HL-60 (cell line): ENCODE measurements at regions not wholly inside any gene's neighbourhood (a gene's known extent, or its start where the extent isn't known, plus 50 kb on each side); places are given as distances from the start of the nearest gene placed in this dataset.

Experiments
- POLR2AphosphoS5 ChIP-seq: IDR thresholded peaks from 2 replicates; pipeline ENCODE4 v1.6.1; 2012; ENCODE audit warnings: low read depth
- SPI1 ChIP-seq: IDR thresholded peaks from 2 replicates; pipeline ENCODE4 v1.6.1; 2012; ENCODE audit warnings: low read depth, mild to moderate bottlenecking, borderline replicate concordance
- TF ChIP-seq, protein P1 (sequence below): IDR thresholded peaks from one replicate; pipeline ENCODE4 v1.5.1; 2011; ENCODE audit warnings: low read length, control low read depth, inconsistent platforms; ENCODE audit not compliant: insufficient read depth

DNA sequence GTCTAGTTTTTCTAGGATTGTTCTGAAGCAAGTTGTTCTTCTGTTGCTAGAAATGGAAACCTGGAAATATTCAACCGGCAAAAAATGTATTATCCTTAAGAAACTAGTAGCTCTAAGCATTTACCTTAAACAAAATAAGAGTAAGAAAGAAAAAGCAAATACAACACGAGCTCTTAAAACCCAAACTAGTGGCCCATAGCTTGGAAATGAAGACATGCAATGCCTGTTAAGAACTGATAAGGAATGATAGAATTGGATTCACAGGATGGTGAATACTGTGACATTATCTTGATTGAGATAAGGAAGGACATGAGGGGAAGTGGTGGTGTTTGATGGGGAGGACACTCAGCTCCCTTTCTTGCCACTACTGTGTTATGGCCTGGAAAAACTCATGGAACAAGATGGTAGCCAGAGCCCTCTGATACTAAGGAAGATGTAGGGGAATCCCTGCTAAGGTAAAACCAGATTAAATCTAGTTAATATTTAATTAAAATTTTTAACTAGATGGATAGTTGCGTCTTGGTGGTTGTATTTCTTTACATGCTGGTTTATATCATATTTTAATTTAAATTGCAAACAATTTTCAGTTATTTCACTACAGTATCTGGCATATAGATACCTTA is 193.8 kb downstream of the LPIN1 start:
- TF ChIP-seq, protein P1, sequence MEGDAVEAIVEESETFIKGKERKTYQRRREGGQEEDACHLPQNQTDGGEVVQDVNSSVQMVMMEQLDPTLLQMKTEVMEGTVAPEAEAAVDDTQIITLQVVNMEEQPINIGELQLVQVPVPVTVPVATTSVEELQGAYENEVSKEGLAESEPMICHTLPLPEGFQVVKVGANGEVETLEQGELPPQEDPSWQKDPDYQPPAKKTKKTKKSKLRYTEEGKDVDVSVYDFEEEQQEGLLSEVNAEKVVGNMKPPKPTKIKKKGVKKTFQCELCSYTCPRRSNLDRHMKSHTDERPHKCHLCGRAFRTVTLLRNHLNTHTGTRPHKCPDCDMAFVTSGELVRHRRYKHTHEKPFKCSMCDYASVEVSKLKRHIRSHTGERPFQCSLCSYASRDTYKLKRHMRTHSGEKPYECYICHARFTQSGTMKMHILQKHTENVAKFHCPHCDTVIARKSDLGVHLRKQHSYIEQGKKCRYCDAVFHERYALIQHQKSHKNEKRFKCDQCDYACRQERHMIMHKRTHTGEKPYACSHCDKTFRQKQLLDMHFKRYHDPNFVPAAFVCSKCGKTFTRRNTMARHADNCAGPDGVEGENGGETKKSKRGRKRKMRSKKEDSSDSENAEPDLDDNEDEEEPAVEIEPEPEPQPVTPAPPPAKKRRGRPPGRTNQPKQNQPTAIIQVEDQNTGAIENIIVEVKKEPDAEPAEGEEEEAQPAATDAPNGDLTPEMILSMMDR: no peak
- TF ChIP-seq POLR2AphosphoS5 (no peak), SPI1 (no peak)
